IMR-90 (cell line): ENCODE measurements at regions not wholly inside any gene's neighbourhood (a gene's known extent, or its start where the extent isn't known, plus 50 kb on each side); places are given as distances from the start of the nearest gene placed in this dataset.

Source experiments
- ATAC-seq: fragments of 200-7000 bp; cut with Tn5 transposase; 2 replicates; pipeline ENCODE4 v1.9.1; 2020; ENCODE audit warnings: low read depth, mild to moderate bottlenecking, moderate library complexity
- BruUV-seq: library from RNA; stranded (reverse); fragments of 400-500 nt; replicated peaks from 2 replicates; lab custom pipeline; 2021; lab: Mats Ljungman, UMichigan
- CTCF ChIA-PET: fragments of 300-600 bp; formaldehyde crosslinking; extraction: SDS; loops from one replicate; lab custom pipeline; 2021; ENCODE audit warnings: antibody characterized with exemption; lab: Yijun Ruan, JAX
- POLR2A ChIA-PET: fragments of 300-600 bp; sonication (Branson Sonifier 250); formaldehyde crosslinking; loops from one replicate; lab custom pipeline; 2022; ENCODE audit warnings: antibody characterized with exemption; ENCODE audit not compliant: unreplicated experiment; lab: Charles Lee
- DNase-seq: peaks from one replicate; pipeline ENCODE4 v3.0.0; 2013
- H2AFZ ChIP-seq: replicated peaks from 2 replicates; pipeline ENCODE3; 2013; ENCODE audit warnings: low read length, mild to moderate bottlenecking; ENCODE audit not compliant: poor library complexity
- H2AK5ac ChIP-seq: 2 replicates; pipeline ENCODE4 v1.6.1; 2013; ENCODE audit warnings: low read depth, low read length, inconsistent platforms
- H2AK9ac ChIP-seq: replicated peaks from 2 replicates; pipeline ENCODE3; 2013; ENCODE audit warnings: mild to moderate bottlenecking, low read depth, low read length, moderate library complexity; ENCODE audit not compliant: poor library complexity
- H2BK120ac ChIP-seq: 2 replicates; pipeline ENCODE4 v1.6.1; 2013; ENCODE audit warnings: low read depth, low read length, inconsistent platforms
- H2BK15ac ChIP-seq: 3 replicates; pipeline ENCODE4 v1.6.1; 2013; ENCODE audit warnings: low read depth, low read length, inconsistent platforms
- H2BK20ac ChIP-seq: 2 replicates; pipeline ENCODE4 v1.6.1; 2013; ENCODE audit warnings: low read depth, mild to moderate bottlenecking, inconsistent platforms, low read length, moderate library complexity
- H2BK5ac ChIP-seq: 2 replicates; pipeline ENCODE4 v1.6.1; 2013; ENCODE audit warnings: mild to moderate bottlenecking, low read depth, low read length, inconsistent platforms; ENCODE audit not compliant: poor library complexity, severe bottlenecking
- H3K14ac ChIP-seq: replicated peaks from 2 replicates; pipeline ENCODE4 v1.6.1; 2013; ENCODE audit warnings: low read depth, low read length, inconsistent platforms
- H3K18ac ChIP-seq: 2 replicates; pipeline ENCODE4 v1.6.1; 2013; ENCODE audit warnings: low read depth, low read length, control low read depth
- H3K23ac ChIP-seq: 2 replicates; pipeline ENCODE4 v1.6.1; 2013; ENCODE audit warnings: low read depth, low read length, inconsistent platforms
- H3K27ac ChIP-seq: 2 replicates; pipeline ENCODE4 v1.5.1; 2013; ENCODE audit warnings: mild to moderate bottlenecking, control low read depth, low read length; ENCODE audit not compliant: insufficient read depth
- H3K27me3 ChIP-seq: 2 replicates; pipeline ENCODE4 v1.6.1; 2013; ENCODE audit warnings: low read length; ENCODE audit not compliant: control insufficient read depth, insufficient read depth
- H3K36me3 ChIP-seq: 2 replicates; pipeline ENCODE4 v1.6.1; 2013; ENCODE audit warnings: low read length, mixed read lengths; ENCODE audit not compliant: control insufficient read depth, insufficient read depth
- H3K4ac ChIP-seq: 2 replicates; pipeline ENCODE4 v1.6.1; 2013; ENCODE audit warnings: low read depth, low read length, inconsistent platforms
- H3K4me1 ChIP-seq: 2 replicates; pipeline ENCODE4 v1.6.1; 2013; ENCODE audit warnings: low read length, mixed read lengths; ENCODE audit not compliant: control insufficient read depth, insufficient read depth
- H3K4me2 ChIP-seq: 2 replicates; pipeline ENCODE4 v1.6.1; 2013; ENCODE audit warnings: low read depth, mild to moderate bottlenecking, control low read depth, low read length, moderate library complexity
- H3K4me3 ChIP-seq: 2 replicates; pipeline ENCODE4 v1.5.1; 2013; ENCODE audit warnings: low read depth, mild to moderate bottlenecking, control low read depth, low read length, moderate library complexity; ENCODE audit not compliant: insufficient read depth
- H3K56ac ChIP-seq: 2 replicates; pipeline ENCODE4 v1.6.1; 2013; ENCODE audit warnings: low read length, inconsistent platforms; ENCODE audit not compliant: insufficient read depth; ENCODE audit errors: extremely low read depth
- H3K79me1 ChIP-seq, 2 experiments: 2 replicates each; pipeline ENCODE4 v1.6.1; 2013; ENCODE audit warnings: low read length in 2 of 2, inconsistent platforms in 1 of 2, low read depth in 1 of 2
- H3K9ac ChIP-seq: 2 replicates; pipeline ENCODE4 v1.6.1; 2013; ENCODE audit warnings: low read depth, low read length, control low read depth
- H3K9me1 ChIP-seq: 2 replicates; pipeline ENCODE4 v1.6.1; 2013; ENCODE audit warnings: low read length, inconsistent platforms; ENCODE audit not compliant: insufficient read depth
- H3K9me3 ChIP-seq: 2 replicates; pipeline ENCODE4 v1.6.1; 2013; ENCODE audit warnings: low read length; ENCODE audit not compliant: control insufficient read depth, insufficient read depth
- H4K20me1 ChIP-seq: 2 replicates; pipeline ENCODE4 v1.6.1; 2013; ENCODE audit warnings: low read length, inconsistent platforms; ENCODE audit not compliant: insufficient read depth
- H4K5ac ChIP-seq: 2 replicates; pipeline ENCODE4 v1.6.1; 2013; ENCODE audit warnings: mild to moderate bottlenecking, low read depth, low read length, control low read depth
- H4K8ac ChIP-seq, 2 experiments: 2 replicates each; pipeline ENCODE4 v1.6.1; 2013; ENCODE audit warnings: low read depth in 2 of 2, low read length in 2 of 2, control low read depth in 1 of 2, inconsistent platforms in 1 of 2
- H4K91ac ChIP-seq: 2 replicates; pipeline ENCODE4 v1.6.1; 2013; ENCODE audit warnings: low read depth, low read length, inconsistent platforms; ENCODE audit not compliant: insufficient read depth
- BHLHE40 ChIP-seq: fragments of 150-350 bp; IDR thresholded peaks from 2 replicates; pipeline ENCODE4 v1.6.1; 2016; ENCODE audit warnings: mild to moderate bottlenecking, low read depth, low read length
- CHD1 ChIP-seq: IDR thresholded peaks from 2 replicates; pipeline ENCODE4 v1.6.1; 2012; ENCODE audit warnings: low read depth, low read length, improper control_type of control experiment
- CTCF ChIP-seq: conservative IDR thresholded peaks from 2 replicates; pipeline ENCODE4 v1.5.1; 2012; ENCODE audit warnings: mild to moderate bottlenecking, low read depth, low read length, improper control_type of control experiment
- ELK1 ChIP-seq: fragments of 150-350 bp; IDR thresholded peaks from 2 replicates; pipeline ENCODE4 v1.6.1; 2016; ENCODE audit warnings: low read depth, mild to moderate bottlenecking, low read length, moderate library complexity, borderline replicate concordance
- FOS ChIP-seq: fragments of 150-350 bp; IDR thresholded peaks from 2 replicates; pipeline ENCODE4 v1.6.1; 2016; ENCODE audit warnings: low read depth, low read length
- MAFK ChIP-seq: IDR thresholded peaks from 2 replicates; pipeline ENCODE4 v1.6.1; 2012; ENCODE audit warnings: low read depth, low read length, improper control_type of control experiment
- MAZ ChIP-seq: IDR thresholded peaks from 2 replicates; pipeline ENCODE4 v1.6.1; 2012; ENCODE audit warnings: low read depth, mild to moderate bottlenecking, low read length, improper control_type of control experiment, moderate library complexity, borderline replicate concordance
- MXI1 ChIP-seq: IDR thresholded peaks from 2 replicates; pipeline ENCODE4 v1.6.1; 2012; ENCODE audit warnings: low read depth, mild to moderate bottlenecking, low read length, moderate library complexity, borderline replicate concordance
- RAD21 ChIP-seq: IDR thresholded peaks from 2 replicates; pipeline ENCODE4 v1.6.1; 2012; ENCODE audit warnings: low read length, improper control_type of control experiment
- RCOR1 ChIP-seq: IDR thresholded peaks from 2 replicates; pipeline ENCODE4 v1.6.1; 2012; ENCODE audit warnings: mild to moderate bottlenecking, low read length, improper control_type of control experiment; ENCODE audit not compliant: insufficient replicate concordance
- RFX5 ChIP-seq: IDR thresholded peaks from 2 replicates; pipeline ENCODE4 v1.8.0; 2012; ENCODE audit warnings: low read depth, mild to moderate bottlenecking, low read length, moderate library complexity
- SMC3 ChIP-seq: fragments of 150-350 bp; IDR thresholded peaks from 2 replicates; pipeline ENCODE4 v1.6.1; 2016; ENCODE audit warnings: low read depth, mild to moderate bottlenecking, antibody characterized with exemption, low read length, moderate library complexity
- WGBS, 2 experiments: methylation state at CpG; one replicate each; pipeline versions ENCODE4 v1.1.5 to v1.1.7; 2013; ENCODE audit warnings: missing lambda C conversion rate in 2 of 2; ENCODE audit not compliant: insufficient read length in 1 of 2; ENCODE audit errors: extremely low coverage in 2 of 2; 5-methylcytosine and 5-hydroxymethylcytosine counted together
- dilution Hi-C: fragments of 300-500 bp; cut with HindIII; formaldehyde crosslinking; loops from one replicate; pipeline ENCODE4 v1.14.3; 2018; ENCODE audit warnings: low sequenced_read_pairs; ENCODE audit not compliant: unreplicated experiment
- in situ Hi-C: fragments of 300-500 bp; cut with MboI; formaldehyde crosslinking; loops from 3 replicates; pipeline ENCODE4 v1.14.3; 2019; ENCODE audit warnings: low sequenced_read_pairs, inconsistent platforms, mixed read lengths
- intact Hi-C: fragments of 100-400 bp; cut with micrococcal nuclease; formaldehyde crosslinking; loops from 2 replicates; pipeline ENCODE4 v1.10.0; 2022

- CTCF ChIA-PET = interaction anchor here (1.1 kb wide), 1 partner anchor 13 kb away, joined by 3 read pairs; no protein-coding TSS in a partner anchor
- Histone ChIP-seq H2AFZ (no peak overlapping the region), H3K9me1 (no peaks in the 10 kb centered on the region), H3K36me3 (no peaks in the 10 kb centered on the region), H3K14ac (no peak overlapping the region), H3K27me3 (no peaks in the 10 kb centered on the region), H3K4me2 (no peak overlapping the region), H4K20me1 (no peaks in the 10 kb centered on the region), H4K91ac (no peak overlapping the region), H3K4me1 (no peaks in the 10 kb centered on the region), H3K18ac (no peak overlapping the region), H2BK5ac (no peak overlapping the region), H2BK20ac (no peak overlapping the region), H4K8ac (no peak overlapping the region), H3K23ac (no peak overlapping the region), H2AK5ac (no peak overlapping the region), H2BK15ac (no peak overlapping the region), H3K4me3 (no peak overlapping the region), H3K56ac (no peak overlapping the region), H3K27ac (no peak overlapping the region), H3K79me1 (no peaks in the 10 kb centered on the region), H3K9ac (no peak overlapping the region), H4K5ac (no peak overlapping the region), H3K9me3 (peaks cover 4% of the 10 kb centered on the region), H3K4ac (no peak overlapping the region), H2AK9ac (no peak overlapping the region), H2BK120ac (no peak overlapping the region)
- no TSS peak for BruUV-seq
- POLR2A ChIA-PET = no interaction called here
- no CpG with 5 or more reads among the region's 1 CpG for WGBS, 2 experiments
- ATAC-seq (no peak), DNase-seq (no peak)
- TF ChIP-seq MAFK = no peak
- no peak for TF ChIP-seq RAD21
- no peak for TF ChIP-seq CHD1
- no peak for TF ChIP-seq CTCF
- TF ChIP-seq RCOR1 = no peak
- no peak for TF ChIP-seq ELK1
- no peak for TF ChIP-seq RFX5
- TF ChIP-seq FOS = no peak
- no peak for TF ChIP-seq MAZ
- no peak for TF ChIP-seq MXI1
- TF ChIP-seq SMC3 = no peak
- TF ChIP-seq BHLHE40 = no peak
- dilution Hi-C loops (no loop called here), in situ Hi-C loops (no loop called here), intact Hi-C loops (no loop called here)
These were observed 699.2 kb downstream of the DOK5 start for GRCh38 chr20:55174635-55175034.
